Transverse colon (tissue), 4 donors: ENCODE measurements at regions not wholly inside any gene's neighbourhood (a gene's known extent, or its start where the extent isn't known, plus 50 kb on each side); places are given as distances from the start of the nearest gene placed in this dataset.

Source experiments
- DNase-seq: peaks from one replicate; pipeline ENCODE4 v3.0.0-alpha.2; 2019
- H3K27ac ChIP-seq, 4 donors: fragments of 200-600 bp; sonication (generic); 2 replicates each; pipeline ENCODE4 v1.5.1; 2016 to 2018; ENCODE audit warnings: inconsistent platforms in 4 of 4
- H3K27me3 ChIP-seq: fragments of 200-600 bp; sonication (generic); 2 replicates; pipeline ENCODE4 v1.5.1; 2017; ENCODE audit warnings: inconsistent platforms
- H3K36me3 ChIP-seq, 4 donors: fragments of 200-600 bp; sonication (generic); 2 replicates each; pipeline ENCODE4 v1.5.1; 2017 to 2019; ENCODE audit warnings: inconsistent platforms in 4 of 4
- H3K4me1 ChIP-seq, 4 donors: fragments of 200-600 bp; sonication (generic); 2 replicates each; pipeline ENCODE4 v1.5.1; 2017 to 2020; ENCODE audit warnings: inconsistent platforms in 4 of 4
- H3K4me3 ChIP-seq, 4 donors: fragments of 200-600 bp; sonication (generic); 1 replicate in 1 of 4; 2 replicates in 3 of 4; pipeline versions ENCODE4 v1.5.1 to v1.6.1; 2017 to 2019; ENCODE audit warnings: inconsistent platforms in 4 of 4
- H3K9me3 ChIP-seq, 2 donors: fragments of 200-600 bp; sonication (generic); 2 replicates each; pipeline ENCODE4 v1.5.1; 2017 to 2019; ENCODE audit warnings: inconsistent platforms in 2 of 2
- CTCF ChIP-seq, 5 experiments: fragments of 200-600 bp in 3 of 5; fragments of 450-650 bp in 2 of 5; sonication (generic) in 3 of 5; IDR thresholded peaks; 1 replicate in 2 of 5; 2 replicates in 3 of 5; pipeline ENCODE4 v1.5.1; 2016 to 2017; ENCODE audit warnings: antibody characterized with exemption in 5 of 5, inconsistent platforms in 3 of 5, mild to moderate bottlenecking in 2 of 5, moderate library complexity in 1 of 5
- EP300 ChIP-seq: sonication (generic); formaldehyde crosslinking; IDR thresholded peaks from one replicate; pipeline ENCODE4 v1.6.1; 2017; ENCODE audit warnings: antibody characterized with exemption, low read depth
- POLR2A ChIP-seq: fragments of 450-650 bp; IDR thresholded peaks from one replicate; pipeline ENCODE4 v1.6.1; 2016; ENCODE audit warnings: antibody characterized with exemption, mild to moderate bottlenecking, moderate library complexity
- POLR2AphosphoS5 ChIP-seq, 3 donors: sonication (generic); formaldehyde crosslinking; IDR thresholded peaks; one replicate each; pipeline ENCODE4 v1.6.1; 2016; ENCODE audit warnings: antibody characterized with exemption in 3 of 3
- whole genome bisulfite sequencing, 2 donors: methylation state at CpG; one replicate each; pipeline ENCODE4 v1.1.5; 2018; ENCODE audit warnings: low coverage in 1 of 2; 5-methylcytosine and 5-hydroxymethylcytosine counted together
- in situ Hi-C, 4 donors: fragments of 200-750 bp; cut with MboI; loops; one replicate each; pipeline versions ENCODE4 v1.15.0 to v1.15.1; 2017; ENCODE audit warnings: low sequenced_read_pairs in 3 of 4, low pct_ligation_motif_present in 1 of 4, low pct_unique_long_range_greater_than_20kb in 1 of 4
- intact Hi-C: fragments of 100-400 bp; cut with DNase I; formaldehyde crosslinking; loops from one replicate; pipeline ENCODE4 v1.15.1; 2023; ENCODE audit warnings: low total_unique reads

GRCh38 chr10:62620491-62620890 lies 184.0 kb upstream of the ADO start:
- 70 to 87% methylated on average over 2 of the region's 2 CpGs for WGBS, 2 donors
- TF ChIP-seq CTCF (IDR thresholded peaks at IDR 0.05) = no peak
- Histone ChIP-seq H3K27me3 (no peaks in the 10 kb centered on the region), H3K4me1 (no peaks in the 10 kb centered on the region), H3K36me3 (no peaks in the 10 kb centered on the region), H3K27ac (no peak overlapping the region), H3K9me3 (no peaks in the 10 kb centered on the region), H3K4me3 (no peak overlapping the region)
- intact Hi-C loops = no loop called here
- in situ Hi-C loops = loop anchor here in 1 of 4 donors (25.0 kb wide), 1 partner anchor 217 kb away; no protein-coding TSS in a partner anchor
- DNase-seq = no peak

GRCh38 chr10:62623223-62623622 lies 181.3 kb upstream of the ADO start:
- 86 to 100% methylated on average over 1 to 7 of the region's 7 CpGs for WGBS, 2 donors
- no peak for TF ChIP-seq EP300
- TF ChIP-seq POLR2A = no peak
- no peak for TF ChIP-seq POLR2AphosphoS5 (IDR thresholded peaks at IDR 0.05)
- TF ChIP-seq CTCF (IDR thresholded peaks at IDR 0.05) = no peak
- H3K9me3 ChIP-seq = no peaks in the 10 kb centered on the region
- in situ Hi-C loops = loop anchor here in 1 of 4 donors (25.0 kb wide), 1 partner anchor 214 kb away; no protein-coding TSS in a partner anchor
- H3K4me1 ChIP-seq = no peaks in the 10 kb centered on the region
- intact Hi-C loops = no loop called here
- no peak overlapping the region for H3K27ac ChIP-seq
- no peaks in the 10 kb centered on the region for H3K27me3 ChIP-seq
- no peak overlapping the region for H3K4me3 ChIP-seq
- no peak for DNase-seq
- H3K36me3 ChIP-seq = no peaks in the 10 kb centered on the region

- Histone ChIP-seq H3K4me3 (no peak overlapping the region), H3K36me3 (no peaks in the 10 kb centered on the region), H3K27me3 (no peaks in the 10 kb centered on the region), H3K27ac (no peak overlapping the region), H3K9me3 (no peaks in the 10 kb centered on the region), H3K4me1 (no peaks in the 10 kb centered on the region)
- in situ Hi-C loops (no loop called here), intact Hi-C loops (no loop called here)
- 50 to 56% methylated on average over 2 of the region's 2 CpGs for WGBS, 2 donors
- no peak for TF ChIP-seq CTCF (IDR thresholded peaks at IDR 0.05)
- no peak for TF ChIP-seq POLR2A
- no peak for TF ChIP-seq POLR2AphosphoS5 (IDR thresholded peaks at IDR 0.05)
- TF ChIP-seq EP300 = no peak
- DNase-seq = no peak
Observed at GRCh38 chr10:62625484-62625883, 179.0 kb upstream of the ADO start.

GRCh38 chr10:62626079-62626478 lies 178.4 kb upstream of the ADO start:
- Histone ChIP-seq H3K27ac (no peak overlapping the region), H3K27me3 (no peaks in the 10 kb centered on the region), H3K36me3 (no peaks in the 10 kb centered on the region), H3K9me3 (no peaks in the 10 kb centered on the region), H3K4me1 (no peaks in the 10 kb centered on the region), H3K4me3 (no peak overlapping the region)
- DNase-seq = no peak
- intact Hi-C loops (no loop called here), in situ Hi-C loops (no loop called here)
- TF ChIP-seq POLR2AphosphoS5 (IDR thresholded peaks at IDR 0.05) (no peak), EP300 (no peak), CTCF (IDR thresholded peaks at IDR 0.05) (no peak), POLR2A (no peak)
- WGBS, 2 donors = 63 to 66% methylated on average over 2 to 3 of the region's 3 CpGs
